K562 (cell line): ENCODE measurements at regions not wholly inside any gene's neighbourhood (a gene's known extent, or its start where the extent isn't known, plus 50 kb on each side); places are given as distances from the start of the nearest gene placed in this dataset.

Experiments
- CBX2 ChIP-seq: fragments of 200-600 bp; sonication (generic); IDR thresholded peaks from one replicate; pipeline ENCODE4 v1.6.1; 2012; ENCODE audit warnings: mild to moderate bottlenecking, low read length, inconsistent platforms; ENCODE audit not compliant: insufficient read depth, poor library complexity, severe bottlenecking
- CREB1 ChIP-seq, 2 experiments: sonication (generic) in 1 of 2; formaldehyde crosslinking in 1 of 2; IDR thresholded peaks; 2 replicates each; pipeline versions ENCODE4 v1.6.1 to v1.8.0; 2012 to 2022; ENCODE audit warnings: inconsistent platforms in 1 of 2, mild to moderate bottlenecking in 1 of 2, missing genetic modification reagents in 1 of 2, moderate library complexity in 1 of 2
- FOXK2 ChIP-seq, 2 experiments: fragments of 450-650 bp; IDR thresholded peaks in 1 of 2; conservative IDR thresholded peaks in 1 of 2; 2 replicates each; pipeline ENCODE4 v1.6.1; 2016; ENCODE audit warnings: low read depth in 2 of 2, mild to moderate bottlenecking in 1 of 2
- FOXM1 ChIP-seq, 2 experiments: fragments of 450-650 bp in 1 of 2; sonication (generic) in 1 of 2; formaldehyde crosslinking in 1 of 2; IDR thresholded peaks; 2 replicates each; pipeline versions ENCODE4 v1.6.1 to v1.9.0; 2017 to 2022; ENCODE audit warnings: low read depth in 2 of 2, mild to moderate bottlenecking in 2 of 2, missing genetic modification reagents in 1 of 2, moderate library complexity in 1 of 2
- HDAC1 ChIP-seq, 2 experiments: fragments of 450-650 bp; IDR thresholded peaks; 2 replicates each; pipeline ENCODE4 v1.6.1; 2016 to 2017; ENCODE audit warnings: inconsistent platforms in 1 of 2, mild to moderate bottlenecking in 1 of 2, moderate library complexity in 1 of 2
- HSF4 ChIP-seq: fragments of 250-450 bp; sonication (Bioruptor Pico); IDR thresholded peaks from 2 replicates; pipeline ENCODE4 v2.1.2; 2022; ENCODE audit warnings: mild to moderate bottlenecking, moderate library complexity, borderline replicate concordance
- NCOA4 ChIP-seq: fragments of 450-650 bp; IDR thresholded peaks from 2 replicates; pipeline ENCODE4 v1.6.1; 2018; ENCODE audit warnings: mild to moderate bottlenecking; ENCODE audit not compliant: partially characterized antibody
- NFIC ChIP-seq: fragments of 450-650 bp; IDR thresholded peaks from 2 replicates; pipeline ENCODE4 v1.6.1; 2017; ENCODE audit warnings: mild to moderate bottlenecking, inconsistent platforms
- PML ChIP-seq: IDR thresholded peaks from 2 replicates; pipeline ENCODE4 v1.6.1; 2012; ENCODE audit warnings: low read length, inconsistent platforms
- POLR3A ChIP-seq: IDR thresholded peaks from 2 replicates; pipeline ENCODE4 v1.6.1; 2011; ENCODE audit warnings: borderline replicate concordance, mild to moderate bottlenecking, moderate library complexity; ENCODE audit not compliant: insufficient read length, insufficient read depth; ENCODE audit errors: extremely low read depth
- SMARCA5 ChIP-seq: fragments of 450-650 bp; IDR thresholded peaks from 2 replicates; pipeline ENCODE4 v1.6.1; 2016
- TAL1 ChIP-seq: fragments of 450-650 bp; IDR thresholded peaks from 2 replicates; pipeline ENCODE4 v1.6.1; 2016; ENCODE audit warnings: mild to moderate bottlenecking
- U2AF1 ChIP-seq: fragments of 200-400 bp; formaldehyde crosslinking; optimal IDR thresholded peaks from 2 replicates; pipeline ENCODE3; 2017; ENCODE audit warnings: mild to moderate bottlenecking, low read depth, low read length, moderate library complexity
- ZBED1 ChIP-seq: IDR thresholded peaks from 2 replicates; pipeline ENCODE4 v1.6.1; 2014
- ZNF165 ChIP-seq: fragments of 250-450 bp; sonication (Bioruptor Pico); IDR thresholded peaks from 2 replicates; pipeline ENCODE4 v1.4.0; 2020; ENCODE audit warnings: borderline replicate concordance
- ZNF175 ChIP-seq: fragments of 200-800 bp; sonication (Bioruptor generic); IDR thresholded peaks from 2 replicates; pipeline ENCODE4 v1.6.1; 2016; ENCODE audit warnings: low read depth, mild to moderate bottlenecking, missing genetic modification characterization, missing compliant biosample characterization
- ZNF274 ChIP-seq: IDR thresholded peaks from 2 replicates; pipeline ENCODE4 v1.6.1; 2011; ENCODE audit warnings: low read depth, mild to moderate bottlenecking, low read length, moderate library complexity, borderline replicate concordance
- ZNF3 ChIP-seq: fragments of 250-450 bp; sonication (Bioruptor Pico); IDR thresholded peaks from 2 replicates; pipeline ENCODE4 v1.5.0; 2021; ENCODE audit warnings: mild to moderate bottlenecking, moderate library complexity
- ZNF586 ChIP-seq: fragments of 450-650 bp; formaldehyde crosslinking; conservative IDR thresholded peaks from 2 replicates; pipeline ENCODE4 v1.4.0; 2020; ENCODE audit warnings: mild to moderate bottlenecking, moderate library complexity
- TF ChIP-seq, protein P1 (sequence below): fragments of 250-450 bp; sonication (Bioruptor Pico); IDR thresholded peaks from 2 replicates; pipeline ENCODE4 v1.8.0; 2022; ENCODE audit warnings: inconsistent platforms
- TF ChIP-seq, protein P2 (sequence below): fragments of 250-450 bp; sonication (Bioruptor Pico); IDR thresholded peaks from 2 replicates; pipeline ENCODE4 v1.4.0; 2020; ENCODE audit warnings: mild to moderate bottlenecking, moderate library complexity
- TF ChIP-seq, protein P3 (sequence below): sonication (generic); formaldehyde crosslinking; IDR thresholded peaks from 2 replicates; pipeline ENCODE4 v1.8.1; 2023; ENCODE audit warnings: mild to moderate bottlenecking, missing genetic modification reagents
- TF ChIP-seq, protein P4 (sequence below): fragments of 450-650 bp; IDR thresholded peaks from 2 replicates; pipeline ENCODE4 v1.6.1; 2016
- TF ChIP-seq, protein P5 (sequence below): sonication (generic); formaldehyde crosslinking; IDR thresholded peaks from 2 replicates; pipeline ENCODE4 v1.8.0; 2023; ENCODE audit warnings: mild to moderate bottlenecking, missing genetic modification reagents

DNA sequence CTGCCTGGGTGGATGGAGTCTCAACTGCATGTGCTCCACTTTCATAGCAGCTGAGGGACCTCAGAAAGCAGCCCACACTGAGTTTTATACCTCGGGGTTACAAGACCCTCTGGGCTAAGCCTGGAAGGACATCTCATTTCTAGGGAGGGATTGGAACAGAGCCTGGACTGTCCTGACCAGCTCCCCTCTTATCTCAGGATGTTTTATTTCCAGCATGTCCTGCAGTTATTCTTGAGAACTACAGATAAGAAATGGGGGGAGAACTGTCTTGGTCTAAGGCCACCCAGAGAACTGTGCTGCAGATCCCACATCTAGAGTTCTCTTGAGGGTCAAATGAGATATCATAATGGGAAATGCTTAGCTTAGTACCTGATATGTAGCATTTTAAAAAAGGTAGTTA, 97.3 kb upstream of the CHD6 start (continued):
- no peak for TF ChIP-seq NCOA4
- TF ChIP-seq U2AF1: no peak
- no peak for TF ChIP-seq ZNF586 (CRISPR knock-in tag)
- no peak for TF ChIP-seq ZNF165 (CRISPR knock-in tag)
- TF ChIP-seq CBX2: no peak
- no peak for TF ChIP-seq POLR3A
- TF ChIP-seq, protein P1, sequence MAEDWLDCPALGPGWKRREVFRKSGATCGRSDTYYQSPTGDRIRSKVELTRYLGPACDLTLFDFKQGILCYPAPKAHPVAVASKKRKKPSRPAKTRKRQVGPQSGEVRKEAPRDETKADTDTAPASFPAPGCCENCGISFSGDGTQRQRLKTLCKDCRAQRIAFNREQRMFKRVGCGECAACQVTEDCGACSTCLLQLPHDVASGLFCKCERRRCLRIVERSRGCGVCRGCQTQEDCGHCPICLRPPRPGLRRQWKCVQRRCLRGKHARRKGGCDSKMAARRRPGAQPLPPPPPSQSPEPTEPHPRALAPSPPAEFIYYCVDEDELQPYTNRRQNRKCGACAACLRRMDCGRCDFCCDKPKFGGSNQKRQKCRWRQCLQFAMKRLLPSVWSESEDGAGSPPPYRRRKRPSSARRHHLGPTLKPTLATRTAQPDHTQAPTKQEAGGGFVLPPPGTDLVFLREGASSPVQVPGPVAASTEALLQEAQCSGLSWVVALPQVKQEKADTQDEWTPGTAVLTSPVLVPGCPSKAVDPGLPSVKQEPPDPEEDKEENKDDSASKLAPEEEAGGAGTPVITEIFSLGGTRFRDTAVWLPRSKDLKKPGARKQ (CRISPR knock-in tag): no peak
- TF ChIP-seq NFIC: peak; percentile 59
- no peak for TF ChIP-seq ZNF3 (CRISPR knock-in tag)
- TF ChIP-seq SMARCA5: no peak
- no peak for TF ChIP-seq HDAC1 (IDR thresholded peaks at IDR 0.05)
- no peak for TF ChIP-seq PML
- 0 out of 2 replicates have a peak, but pooled peaks have one; percentile 35 for TF ChIP-seq FOXM1 (IDR thresholded peaks at IDR 0.05; ENCODE audit: low read depth)
- no peak for TF ChIP-seq FOXM1 (CRISPR knock-in tag; IDR thresholded peaks at IDR 0.05; ENCODE audit: low read depth)
- TF ChIP-seq, protein P2, sequence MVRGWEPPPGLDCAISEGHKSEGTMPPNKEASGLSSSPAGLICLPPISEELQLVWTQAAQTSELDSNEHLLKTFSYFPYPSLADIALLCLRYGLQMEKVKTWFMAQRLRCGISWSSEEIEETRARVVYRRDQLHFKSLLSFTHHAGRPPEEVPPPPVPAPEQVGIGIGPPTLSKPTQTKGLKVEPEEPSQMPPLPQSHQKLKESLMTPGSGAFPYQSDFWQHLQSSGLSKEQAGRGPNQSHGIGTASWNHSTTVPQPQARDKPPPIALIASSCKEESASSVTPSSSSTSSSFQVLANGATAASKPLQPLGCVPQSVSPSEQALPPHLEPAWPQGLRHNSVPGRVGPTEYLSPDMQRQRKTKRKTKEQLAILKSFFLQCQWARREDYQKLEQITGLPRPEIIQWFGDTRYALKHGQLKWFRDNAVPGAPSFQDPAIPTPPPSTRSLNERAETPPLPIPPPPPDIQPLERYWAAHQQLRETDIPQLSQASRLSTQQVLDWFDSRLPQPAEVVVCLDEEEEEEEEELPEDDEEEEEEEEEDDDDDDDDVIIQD (CRISPR knock-in tag): no peak
- TF ChIP-seq, protein P3, sequence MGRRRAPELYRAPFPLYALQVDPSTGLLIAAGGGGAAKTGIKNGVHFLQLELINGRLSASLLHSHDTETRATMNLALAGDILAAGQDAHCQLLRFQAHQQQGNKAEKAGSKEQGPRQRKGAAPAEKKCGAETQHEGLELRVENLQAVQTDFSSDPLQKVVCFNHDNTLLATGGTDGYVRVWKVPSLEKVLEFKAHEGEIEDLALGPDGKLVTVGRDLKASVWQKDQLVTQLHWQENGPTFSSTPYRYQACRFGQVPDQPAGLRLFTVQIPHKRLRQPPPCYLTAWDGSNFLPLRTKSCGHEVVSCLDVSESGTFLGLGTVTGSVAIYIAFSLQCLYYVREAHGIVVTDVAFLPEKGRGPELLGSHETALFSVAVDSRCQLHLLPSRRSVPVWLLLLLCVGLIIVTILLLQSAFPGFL (CRISPR knock-in tag): no peak
- TF ChIP-seq HSF4 (CRISPR knock-in tag): no peak
- no peak for TF ChIP-seq CREB1 (IDR thresholded peaks at IDR 0.05)
- no peak for TF ChIP-seq CREB1 (CRISPR knock-in tag; IDR thresholded peaks at IDR 0.05)
- no peak for TF ChIP-seq ZNF274
- TF ChIP-seq TAL1: peak; percentile 66
- no peak for TF ChIP-seq FOXK2 (conservative IDR thresholded peaks at IDR 0.05 in 1 of 2, IDR thresholded peaks at IDR 0.05 in 1 of 2; ENCODE audit: low read depth in 2 of 2)
- TF ChIP-seq, protein P4, sequence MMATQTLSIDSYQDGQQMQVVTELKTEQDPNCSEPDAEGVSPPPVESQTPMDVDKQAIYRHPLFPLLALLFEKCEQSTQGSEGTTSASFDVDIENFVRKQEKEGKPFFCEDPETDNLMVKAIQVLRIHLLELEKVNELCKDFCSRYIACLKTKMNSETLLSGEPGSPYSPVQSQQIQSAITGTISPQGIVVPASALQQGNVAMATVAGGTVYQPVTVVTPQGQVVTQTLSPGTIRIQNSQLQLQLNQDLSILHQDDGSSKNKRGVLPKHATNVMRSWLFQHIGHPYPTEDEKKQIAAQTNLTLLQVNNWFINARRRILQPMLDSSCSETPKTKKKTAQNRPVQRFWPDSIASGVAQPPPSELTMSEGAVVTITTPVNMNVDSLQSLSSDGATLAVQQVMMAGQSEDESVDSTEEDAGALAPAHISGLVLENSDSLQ: no peak
- TF ChIP-seq, protein P5, sequence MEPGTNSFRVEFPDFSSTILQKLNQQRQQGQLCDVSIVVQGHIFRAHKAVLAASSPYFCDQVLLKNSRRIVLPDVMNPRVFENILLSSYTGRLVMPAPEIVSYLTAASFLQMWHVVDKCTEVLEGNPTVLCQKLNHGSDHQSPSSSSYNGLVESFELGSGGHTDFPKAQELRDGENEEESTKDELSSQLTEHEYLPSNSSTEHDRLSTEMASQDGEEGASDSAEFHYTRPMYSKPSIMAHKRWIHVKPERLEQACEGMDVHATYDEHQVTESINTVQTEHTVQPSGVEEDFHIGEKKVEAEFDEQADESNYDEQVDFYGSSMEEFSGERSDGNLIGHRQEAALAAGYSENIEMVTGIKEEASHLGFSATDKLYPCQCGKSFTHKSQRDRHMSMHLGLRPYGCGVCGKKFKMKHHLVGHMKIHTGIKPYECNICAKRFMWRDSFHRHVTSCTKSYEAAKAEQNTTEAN: no peak
- TF ChIP-seq ZBED1: no peak
- no peak for TF ChIP-seq ZNF175 (CRISPR knock-in tag)
